ENCODE measurements at regions not wholly inside any gene's neighbourhood (a gene's known extent, or its start where the extent isn't known, plus 50 kb on each side); places are given as distances from the start of the nearest gene placed in this dataset.

DNA sequence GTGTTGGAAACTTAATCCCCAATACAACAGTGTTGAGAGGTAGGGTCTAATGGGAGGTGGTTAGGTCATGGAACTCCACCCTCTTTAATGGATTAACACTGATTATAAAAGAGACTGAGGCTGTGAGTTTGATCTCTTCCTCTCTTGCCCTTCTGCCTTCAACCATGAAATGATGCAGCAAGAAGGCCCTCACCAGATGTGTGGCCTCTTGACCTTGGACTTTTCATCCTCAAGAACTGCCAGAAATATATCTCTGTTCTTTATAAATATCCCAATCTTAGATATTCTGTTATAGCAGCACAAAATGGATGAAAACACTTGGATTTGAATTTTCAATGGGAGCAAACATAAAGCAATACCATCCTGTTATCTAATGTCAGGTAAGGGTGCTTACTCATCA, 67.6 kb downstream of the NMUR2 start:
- DNase-seq, result no peak

GRCh38 chr5:152335461-152335860, 69.6 kb downstream of the NMUR2 start:
- no peak for DNase-seq

GRCh38 chr5:152332716-152333460, 72.2 kb downstream of the NMUR2 start:
- DNase-seq, result no peak

GRCh38 chr5:152331718-152332117, 73.4 kb downstream of the NMUR2 start:
- no peak for DNase-seq

- no peak for DNase-seq
These were observed 74.1 kb downstream of the NMUR2 start for GRCh38 chr5:152331006-152331405.

DNA sequence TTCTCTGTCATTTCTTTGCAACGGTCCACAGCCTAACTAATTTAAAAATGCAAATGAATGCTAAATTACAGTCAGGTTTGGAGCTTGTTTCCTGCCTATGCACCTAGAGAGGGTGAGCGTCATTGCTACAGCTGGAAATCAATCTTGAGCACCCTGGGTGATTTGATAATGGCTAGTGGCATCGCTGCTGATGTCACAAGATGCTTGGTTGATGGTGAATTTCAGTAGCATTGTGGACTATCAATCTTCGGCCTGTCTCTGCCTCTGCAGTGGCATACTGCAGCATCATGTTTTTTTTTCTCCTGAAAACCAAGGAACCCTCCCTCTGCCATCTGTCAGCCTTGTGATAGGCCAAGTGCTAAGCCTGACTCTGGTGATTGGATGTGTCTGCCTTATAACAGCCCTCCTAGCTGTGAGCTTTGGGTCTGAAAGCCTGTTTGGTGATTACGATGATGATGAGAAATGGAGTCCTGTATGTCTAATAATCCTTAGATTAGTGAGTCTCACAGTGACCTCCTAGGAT, 75.3 kb downstream of the NMUR2 start:
- no peak for DNase-seq

- DNase-seq, result no peak
These were observed 75.9 kb downstream of the NMUR2 start for GRCh38 chr5:152329207-152329606.

GRCh38 chr5:152315942-152316341, 89.1 kb downstream of the NMUR2 start:
- DNase-seq, result no peak

DNA sequence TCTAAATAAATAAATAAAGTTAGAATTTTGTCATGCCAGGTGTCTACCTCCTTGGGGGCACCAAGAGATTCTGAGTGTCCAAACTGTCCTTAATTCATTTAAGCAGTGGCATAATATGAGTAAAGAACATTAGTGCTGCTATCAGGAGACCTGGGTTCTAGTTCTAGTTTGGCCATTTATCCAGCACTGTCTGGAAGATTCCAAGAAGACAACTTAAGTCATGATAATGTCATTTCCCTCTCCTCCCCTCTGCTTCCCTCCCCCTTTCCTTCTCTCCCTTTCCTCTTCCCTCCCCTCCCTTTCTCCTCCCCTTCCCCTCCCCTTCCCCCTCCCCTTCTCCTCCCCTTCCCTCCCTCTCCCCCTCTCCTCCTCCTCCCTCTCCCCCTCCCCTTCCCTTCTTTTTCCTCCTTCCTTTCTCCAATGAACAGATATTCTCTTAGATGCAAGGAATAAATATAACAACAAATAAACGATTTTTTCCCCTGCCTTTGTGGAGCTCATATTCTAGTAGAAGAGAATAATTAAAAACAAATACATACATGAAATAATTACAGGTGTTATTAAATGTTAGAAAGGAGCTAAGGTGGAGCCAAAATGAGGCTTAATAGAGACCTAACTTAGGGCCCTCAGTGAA, 90.8 kb downstream of the NMUR2 start:
- no peak for DNase-seq

DNA sequence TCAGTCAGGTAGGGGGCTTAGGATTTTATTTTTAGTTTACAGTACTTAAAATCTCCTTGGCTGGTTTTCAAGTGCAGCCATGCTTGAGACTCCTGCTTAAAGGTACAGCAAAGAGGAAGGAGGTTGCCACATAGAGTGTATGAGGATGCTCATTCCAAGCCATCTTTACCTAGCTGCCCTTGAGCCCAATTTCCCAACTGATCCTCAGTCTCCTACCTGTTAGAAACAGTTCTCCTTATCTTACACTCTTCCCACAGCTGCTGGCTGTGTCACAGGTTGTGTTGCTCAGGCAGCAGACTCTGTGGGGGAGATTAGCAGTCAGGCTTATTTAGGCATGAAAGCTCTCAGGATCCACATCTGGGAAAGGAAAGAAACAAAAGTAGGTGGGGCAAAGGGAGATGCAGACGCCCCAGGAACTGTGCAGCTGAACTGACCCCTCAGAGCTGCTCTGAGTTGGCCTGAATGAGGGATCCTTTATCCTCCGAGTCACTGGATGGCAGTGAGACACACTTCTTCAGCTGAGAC, 95.1 kb downstream of the NMUR2 start:
- DNase-seq, result no peak

- no peak for DNase-seq
These were observed 98.7 kb downstream of the NMUR2 start for GRCh38 chr5:152306386-152306785.

- DNase-seq, result no peak
These were observed 99.6 kb downstream of the NMUR2 start for GRCh38 chr5:152305525-152305924.

GRCh38 chr5:152303841-152304240, 101.2 kb downstream of the NMUR2 start:
- no peak for DNase-seq

DNA sequence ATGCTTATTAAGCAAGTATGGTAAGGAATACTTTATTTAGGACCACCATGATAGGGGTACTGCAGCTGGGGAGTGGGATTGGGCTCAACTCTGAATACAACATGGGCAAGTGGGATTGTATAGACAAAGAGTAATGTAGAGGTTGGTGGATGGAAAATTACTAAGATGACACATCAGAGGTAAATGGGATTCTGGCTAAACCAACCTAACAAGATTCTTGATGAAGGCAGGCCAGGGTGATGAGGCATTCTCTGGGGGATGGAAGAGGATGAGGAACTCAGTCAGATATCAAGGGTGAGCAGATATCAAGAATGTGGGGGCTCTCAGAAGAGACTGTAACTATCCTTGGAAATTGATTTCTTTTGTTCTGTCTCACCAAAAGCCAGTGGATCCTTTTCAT, 107.2 kb downstream of the NMUR2 start:
- DNase-seq, result no peak

DNA sequence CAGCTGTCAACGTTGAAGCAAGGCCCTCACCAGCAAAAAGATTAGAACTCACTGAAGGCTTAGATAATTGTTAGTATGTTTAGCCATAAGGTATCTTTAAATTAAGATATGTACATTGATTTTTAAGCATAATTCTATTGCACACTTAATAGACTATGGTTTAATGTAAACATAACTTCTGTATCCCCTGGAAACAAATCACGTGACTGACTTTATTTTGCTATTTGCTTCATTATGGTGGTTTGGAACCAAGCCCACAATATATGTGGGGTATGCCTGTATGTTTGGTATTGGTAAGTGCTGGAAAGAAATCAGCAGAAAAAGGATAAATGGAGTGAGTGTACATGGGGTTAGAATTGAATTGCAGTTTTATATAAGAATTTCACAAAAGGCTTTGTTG, 111.9 kb downstream of the NMUR2 start:
- DNase-seq, result no peak

DNA sequence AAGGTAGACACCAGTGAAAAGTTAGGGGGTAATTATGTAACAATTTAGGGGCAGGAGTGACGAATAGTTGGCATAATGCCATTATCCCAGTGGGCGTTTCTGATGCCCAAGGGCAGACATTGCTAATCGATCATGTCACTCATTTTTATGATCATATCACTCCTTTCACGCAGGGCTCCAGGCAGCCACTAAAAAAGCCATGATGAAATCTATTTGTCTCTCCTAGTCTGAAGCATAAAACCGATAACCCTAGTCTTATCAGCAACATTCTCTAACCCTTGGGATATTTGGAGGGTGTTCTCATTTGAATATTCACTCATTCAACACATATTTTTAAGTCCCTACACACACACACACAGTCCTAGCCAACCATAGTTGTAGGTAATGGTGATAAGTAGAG, 114.9 kb downstream of the NMUR2 start:
- DNase-seq, result no peak

DNA sequence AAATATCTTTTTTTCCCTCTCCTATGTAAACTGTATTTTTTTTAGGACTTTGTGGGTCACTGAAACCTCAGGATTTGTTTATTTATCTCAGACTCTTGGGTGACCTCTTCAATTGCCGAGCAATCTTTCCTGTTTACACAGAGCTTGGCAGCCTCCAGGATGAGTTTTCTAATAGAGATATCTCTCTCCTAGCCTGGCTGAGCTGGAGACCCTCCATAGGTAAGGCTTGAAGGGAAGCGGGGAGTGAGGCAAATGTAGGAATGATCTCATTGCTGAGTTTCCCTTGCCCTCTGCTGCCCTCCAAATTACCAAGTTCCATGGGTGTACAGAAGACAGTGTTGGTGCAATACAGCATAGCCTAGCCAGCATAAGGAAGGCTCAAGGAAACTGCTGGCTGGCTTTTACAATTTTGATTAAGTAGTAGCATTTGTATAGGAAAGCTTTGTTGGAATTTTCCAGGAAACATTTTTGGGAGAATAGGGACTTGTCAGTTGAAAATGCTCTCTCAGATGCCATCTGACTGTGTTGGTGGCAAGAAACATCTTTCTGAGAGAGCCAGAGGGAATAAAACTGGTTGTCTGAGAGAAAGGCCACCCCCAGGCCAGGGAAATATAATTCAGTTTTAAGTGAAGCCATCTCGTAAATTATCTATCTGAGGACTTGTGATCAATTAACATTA, 116.0 kb downstream of the NMUR2 start:
- DNase-seq, result no peak

GRCh38 chr5:152288499-152288898, 116.6 kb downstream of the NMUR2 start:
- DNase-seq, result no peak

GRCh38 chr5:152285764-152286163, 119.3 kb downstream of the NMUR2 start:
- DNase-seq, result no peak

- DNase-seq, result no peak
These were observed 122.7 kb downstream of the NMUR2 start for GRCh38 chr5:152282331-152282730.

- no peak for DNase-seq
These were observed 127.1 kb downstream of the NMUR2 start for GRCh38 chr5:152277936-152278335.

- DNase-seq, result no peak
These were observed 130.9 kb downstream of the NMUR2 start for GRCh38 chr5:152274224-152274623.

DNA sequence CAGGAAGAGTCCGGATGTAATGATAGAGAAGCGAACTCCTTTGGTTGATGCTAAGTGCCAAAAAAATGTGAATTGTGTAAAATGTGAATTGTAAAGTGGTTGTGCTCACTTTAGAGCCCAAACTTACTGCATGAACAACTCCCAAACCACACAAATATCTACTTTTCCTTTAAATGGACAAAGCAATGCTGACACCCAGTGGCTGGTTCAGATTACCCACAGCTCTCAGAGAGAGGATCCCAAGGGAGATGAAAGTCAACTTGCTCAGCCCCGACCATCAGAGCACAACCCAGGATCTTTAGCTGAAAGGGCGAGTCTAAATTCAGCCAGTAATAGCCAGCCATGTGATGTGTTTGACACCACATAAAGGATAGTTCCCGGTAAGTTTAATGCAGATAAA, 133.7 kb downstream of the NMUR2 start:
- DNase-seq, result peak; percentile 13
